ENCODE measurements at regions not wholly inside any gene's neighbourhood (a gene's known extent, or its start where the extent isn't known, plus 50 kb on each side); places are given as distances from the start of the nearest gene placed in this dataset.

DNA sequence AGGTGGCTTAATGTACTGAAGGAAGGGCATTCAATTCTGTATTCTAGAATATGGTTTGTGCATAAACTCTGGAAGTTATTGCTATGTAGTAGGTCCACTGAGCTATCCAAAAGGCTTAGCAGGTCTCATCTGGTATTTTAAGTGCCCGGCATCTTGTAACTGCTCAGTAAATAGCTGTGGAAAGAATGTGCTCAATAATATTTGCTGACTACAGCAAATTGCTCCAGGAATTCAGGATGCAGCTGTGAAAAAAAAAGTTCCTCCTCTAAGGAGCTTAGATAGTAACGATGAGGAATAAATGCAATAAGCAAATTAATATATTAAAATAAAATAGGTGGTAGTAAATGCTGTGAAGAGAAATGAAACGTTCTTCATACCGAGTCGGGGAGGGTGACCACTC, 857.1 kb downstream of the AACS start:
- no peaks in the 10 kb centered on the region for H3K27me3 ChIP-seq
- H3K27ac Mint-ChIP-seq = no peak overlapping the region
- H3K4me3 Mint-ChIP-seq = no peak overlapping the region
- no peak overlapping the region for H3K4me2 ChIP-seq
- H3K9me3 Mint-ChIP-seq = peaks cover 3% of the 10 kb centered on the region
- no peak overlapping the region for H2AFZ ChIP-seq (replicated peaks)
- H3K4me1 ChIP-seq = no peaks in the 10 kb centered on the region
- H4K20me1 ChIP-seq (ENCODE audit: low read depth) = no peaks in the 10 kb centered on the region
- no peak overlapping the region for H3K4me3 ChIP-seq
- TF ChIP-seq EZH2phosphoT487 (IDR thresholded peaks at IDR 0.05) (no peak), EZH2 (IDR thresholded peaks at IDR 0.05) (no peak)
- TF ChIP-seq, protein P1, sequence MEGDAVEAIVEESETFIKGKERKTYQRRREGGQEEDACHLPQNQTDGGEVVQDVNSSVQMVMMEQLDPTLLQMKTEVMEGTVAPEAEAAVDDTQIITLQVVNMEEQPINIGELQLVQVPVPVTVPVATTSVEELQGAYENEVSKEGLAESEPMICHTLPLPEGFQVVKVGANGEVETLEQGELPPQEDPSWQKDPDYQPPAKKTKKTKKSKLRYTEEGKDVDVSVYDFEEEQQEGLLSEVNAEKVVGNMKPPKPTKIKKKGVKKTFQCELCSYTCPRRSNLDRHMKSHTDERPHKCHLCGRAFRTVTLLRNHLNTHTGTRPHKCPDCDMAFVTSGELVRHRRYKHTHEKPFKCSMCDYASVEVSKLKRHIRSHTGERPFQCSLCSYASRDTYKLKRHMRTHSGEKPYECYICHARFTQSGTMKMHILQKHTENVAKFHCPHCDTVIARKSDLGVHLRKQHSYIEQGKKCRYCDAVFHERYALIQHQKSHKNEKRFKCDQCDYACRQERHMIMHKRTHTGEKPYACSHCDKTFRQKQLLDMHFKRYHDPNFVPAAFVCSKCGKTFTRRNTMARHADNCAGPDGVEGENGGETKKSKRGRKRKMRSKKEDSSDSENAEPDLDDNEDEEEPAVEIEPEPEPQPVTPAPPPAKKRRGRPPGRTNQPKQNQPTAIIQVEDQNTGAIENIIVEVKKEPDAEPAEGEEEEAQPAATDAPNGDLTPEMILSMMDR (IDR thresholded peaks at IDR 0.05) = no peak
- H3F3A ChIP-seq (ENCODE audit: low read depth) = no peaks in the 10 kb centered on the region
- no peaks in the 10 kb centered on the region for H3K79me2 ChIP-seq (ENCODE audit: low read depth)
- DNase-seq (ENCODE audit: low spot score) = no peak
- no peaks in the 10 kb centered on the region for H3K9me3 ChIP-seq (ENCODE audit: low read depth)
- H3K36me3 ChIP-seq = no peaks in the 10 kb centered on the region
- peaks cover 5% of the 10 kb centered on the region for H3K4me1 Mint-ChIP-seq
- H3K9ac ChIP-seq = no peak overlapping the region
- no peaks in the 10 kb centered on the region for H3K36me3 Mint-ChIP-seq
- H3K27me3 Mint-ChIP-seq (ENCODE audit: insufficient read depth, low read depth) = peaks cover 10% of the 10 kb centered on the region
- no peak overlapping the region for H3K27ac ChIP-seq

DNA sequence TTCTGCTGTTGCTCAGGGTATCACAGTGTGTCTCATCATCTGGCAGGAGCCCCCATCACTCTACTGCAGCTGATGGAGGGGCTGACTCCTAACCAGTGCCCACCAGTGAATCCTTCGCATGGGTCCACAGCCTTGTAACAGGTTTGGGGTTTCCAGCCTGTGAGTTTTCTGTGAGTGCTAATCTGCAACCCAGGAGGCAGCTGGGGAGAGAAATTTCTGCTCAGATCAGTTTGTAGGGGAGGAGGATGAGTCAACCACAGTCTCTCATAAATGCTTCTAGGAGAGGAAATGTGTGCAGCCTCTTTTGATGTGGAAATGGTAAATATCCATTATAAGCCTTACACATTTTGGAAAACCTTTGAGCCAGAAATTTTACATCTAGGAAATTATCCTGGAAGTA, 871.3 kb downstream of the AACS start:
- no peak overlapping the region for H3K4me2 ChIP-seq
- Mint-ChIP-seq H3K9me3 (no peaks in the 10 kb centered on the region), H3K27me3 (ENCODE audit: insufficient read depth, low read depth) (peaks cover 5% of the 10 kb centered on the region), H3K4me3 (no peak overlapping the region), H3K27ac (no peak overlapping the region), H3K36me3 (no peaks in the 10 kb centered on the region), H3K4me1 (no peaks in the 10 kb centered on the region)
- no peaks in the 10 kb centered on the region for H4K20me1 ChIP-seq (ENCODE audit: low read depth)
- H3K36me3 ChIP-seq = no peaks in the 10 kb centered on the region
- H3K9me3 ChIP-seq (ENCODE audit: low read depth) = no peaks in the 10 kb centered on the region
- H3K4me3 ChIP-seq = no peak overlapping the region
- no peak for TF ChIP-seq EZH2 (IDR thresholded peaks at IDR 0.05)
- TF ChIP-seq EZH2phosphoT487 (IDR thresholded peaks at IDR 0.05) = no peak
- TF ChIP-seq, protein P1 (IDR thresholded peaks at IDR 0.05) = no peak
- no peaks in the 10 kb centered on the region for H3K27me3 ChIP-seq
- no peak overlapping the region for H3K9ac ChIP-seq
- no peaks in the 10 kb centered on the region for H3K4me1 ChIP-seq
- DNase-seq (ENCODE audit: low spot score) = no peak
- no peak overlapping the region for H2AFZ ChIP-seq (replicated peaks)
- no peaks in the 10 kb centered on the region for H3K79me2 ChIP-seq (ENCODE audit: low read depth)
- no peaks in the 10 kb centered on the region for H3F3A ChIP-seq (ENCODE audit: low read depth)
- no peak overlapping the region for H3K27ac ChIP-seq

DNA sequence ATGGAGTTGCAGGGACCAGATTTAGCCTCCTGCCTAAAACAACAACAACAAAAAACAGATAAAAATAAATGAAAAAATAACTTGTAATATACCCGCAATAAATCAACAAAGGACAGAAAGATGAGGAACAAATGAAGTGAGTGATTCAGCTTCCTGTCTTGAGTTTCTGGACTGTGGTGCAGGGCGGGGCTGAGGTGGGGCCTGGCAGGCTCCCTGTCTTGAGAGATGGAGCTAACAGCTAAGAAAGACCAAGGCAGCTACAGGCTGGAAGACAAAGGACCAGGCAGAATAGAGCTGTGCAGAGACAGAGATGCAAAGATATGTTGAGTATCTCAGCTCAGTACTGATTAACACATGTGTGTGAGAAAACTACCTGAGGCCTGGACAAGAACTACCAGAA, 879.2 kb downstream of the AACS start:
- Mint-ChIP-seq H3K9me3 (no peaks in the 10 kb centered on the region), H3K4me1 (no peaks in the 10 kb centered on the region), H3K27ac (no peak overlapping the region), H3K4me3 (no peak overlapping the region), H3K36me3 (no peaks in the 10 kb centered on the region), H3K27me3 (ENCODE audit: insufficient read depth, low read depth) (peaks cover 4% of the 10 kb centered on the region)
- no peak overlapping the region for H2AFZ ChIP-seq (replicated peaks)
- no peaks in the 10 kb centered on the region for H3F3A ChIP-seq (ENCODE audit: low read depth)
- H3K4me2 ChIP-seq = no peak overlapping the region
- H3K27ac ChIP-seq = no peak overlapping the region
- TF ChIP-seq EZH2 (IDR thresholded peaks at IDR 0.05) (no peak), EZH2phosphoT487 (IDR thresholded peaks at IDR 0.05) (no peak)
- TF ChIP-seq, protein P1 (IDR thresholded peaks at IDR 0.05) = no peak
- no peaks in the 10 kb centered on the region for H3K79me2 ChIP-seq (ENCODE audit: low read depth)
- H3K9me3 ChIP-seq (ENCODE audit: low read depth) = no peaks in the 10 kb centered on the region
- H4K20me1 ChIP-seq (ENCODE audit: low read depth) = no peaks in the 10 kb centered on the region
- H3K36me3 ChIP-seq = no peaks in the 10 kb centered on the region
- H3K4me3 ChIP-seq = no peak overlapping the region
- no peaks in the 10 kb centered on the region for H3K27me3 ChIP-seq
- H3K4me1 ChIP-seq = no peaks in the 10 kb centered on the region
- H3K9ac ChIP-seq = no peak overlapping the region
- no peak for DNase-seq (ENCODE audit: low spot score)

DNA sequence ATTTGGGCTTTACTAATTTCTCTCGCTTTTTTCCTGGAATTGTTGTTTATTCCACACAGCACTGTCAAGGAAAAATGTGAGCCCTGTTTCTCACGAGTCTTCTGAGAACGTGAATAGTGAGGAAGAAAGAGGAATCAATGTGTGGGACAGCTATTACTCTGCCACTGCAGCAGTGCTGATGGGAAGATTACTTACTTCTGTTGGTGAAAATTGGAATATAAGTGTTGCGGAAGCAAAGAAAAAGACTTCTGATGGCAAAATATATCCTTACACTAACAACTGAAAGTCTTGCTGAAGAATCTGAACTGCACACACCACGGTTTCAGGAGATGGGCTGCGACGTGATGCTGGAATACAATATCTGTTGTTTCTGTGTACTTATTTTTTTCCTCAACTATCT, 884.2 kb downstream of the AACS start:
- Histone ChIP-seq H3K4me1 (no peaks in the 10 kb centered on the region), H3K4me2 (no peak overlapping the region), H3K9me3 (ENCODE audit: low read depth) (no peaks in the 10 kb centered on the region), H3K9ac (no peak overlapping the region), H3K27me3 (no peaks in the 10 kb centered on the region), H3K4me3 (no peak overlapping the region), H3K79me2 (ENCODE audit: low read depth) (no peaks in the 10 kb centered on the region), H3K27ac (no peak overlapping the region), H3K36me3 (no peaks in the 10 kb centered on the region), H3F3A (ENCODE audit: low read depth) (no peaks in the 10 kb centered on the region), H2AFZ (replicated peaks) (no peak overlapping the region), H4K20me1 (ENCODE audit: low read depth) (no peaks in the 10 kb centered on the region)
- no peaks in the 10 kb centered on the region for H3K36me3 Mint-ChIP-seq
- TF ChIP-seq, protein P1 (IDR thresholded peaks at IDR 0.05) = no peak
- no peak overlapping the region for H3K27ac Mint-ChIP-seq
- peaks cover under 1% of the 10 kb centered on the region for H3K27me3 Mint-ChIP-seq (ENCODE audit: insufficient read depth, low read depth)
- H3K9me3 Mint-ChIP-seq = no peaks in the 10 kb centered on the region
- no peak for DNase-seq (ENCODE audit: low spot score)
- H3K4me3 Mint-ChIP-seq = no peak overlapping the region
- no peaks in the 10 kb centered on the region for H3K4me1 Mint-ChIP-seq
